Liver (tissue), 2 donors: ENCODE measurements at regions not wholly inside any gene's neighbourhood (a gene's known extent, or its start where the extent isn't known, plus 50 kb on each side); places are given as distances from the start of the nearest gene placed in this dataset.

Experiments
- YY1 ChIP-seq: IDR thresholded peaks from 2 replicates; pipeline ENCODE4 v1.6.1; 2016; ENCODE audit warnings: antibody characterized with exemption, mild to moderate bottlenecking
- TF ChIP-seq, protein P1 (sequence below): fragments of 150-350 bp; IDR thresholded peaks from 2 replicates; pipeline ENCODE4 v1.5.1; 2017; ENCODE audit warnings: improper control_type of control experiment, low read depth, low read length; ENCODE audit not compliant: missing input control
- donor health status: healthy.

DNA sequence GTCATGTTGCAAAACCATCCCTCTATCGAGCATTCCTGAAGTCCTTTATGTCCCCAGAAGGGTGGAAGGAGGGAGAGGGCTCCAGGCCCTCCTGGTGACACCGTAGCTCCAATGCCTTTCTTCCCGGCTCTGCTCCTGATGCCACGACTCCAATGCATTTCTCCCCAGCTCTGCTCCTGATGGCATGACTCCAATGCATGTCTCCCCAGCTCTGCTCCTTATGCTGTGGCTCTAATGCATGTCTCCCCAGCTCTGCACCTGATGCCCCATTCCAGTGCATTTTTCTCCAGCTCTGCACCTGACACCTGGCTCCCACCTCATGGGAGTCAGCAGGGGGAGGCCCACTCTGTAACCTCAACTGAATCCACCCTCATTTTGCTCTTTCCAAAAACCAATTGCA lies 153.0 kb upstream of the SALL3 start:
- TF ChIP-seq, protein P1, sequence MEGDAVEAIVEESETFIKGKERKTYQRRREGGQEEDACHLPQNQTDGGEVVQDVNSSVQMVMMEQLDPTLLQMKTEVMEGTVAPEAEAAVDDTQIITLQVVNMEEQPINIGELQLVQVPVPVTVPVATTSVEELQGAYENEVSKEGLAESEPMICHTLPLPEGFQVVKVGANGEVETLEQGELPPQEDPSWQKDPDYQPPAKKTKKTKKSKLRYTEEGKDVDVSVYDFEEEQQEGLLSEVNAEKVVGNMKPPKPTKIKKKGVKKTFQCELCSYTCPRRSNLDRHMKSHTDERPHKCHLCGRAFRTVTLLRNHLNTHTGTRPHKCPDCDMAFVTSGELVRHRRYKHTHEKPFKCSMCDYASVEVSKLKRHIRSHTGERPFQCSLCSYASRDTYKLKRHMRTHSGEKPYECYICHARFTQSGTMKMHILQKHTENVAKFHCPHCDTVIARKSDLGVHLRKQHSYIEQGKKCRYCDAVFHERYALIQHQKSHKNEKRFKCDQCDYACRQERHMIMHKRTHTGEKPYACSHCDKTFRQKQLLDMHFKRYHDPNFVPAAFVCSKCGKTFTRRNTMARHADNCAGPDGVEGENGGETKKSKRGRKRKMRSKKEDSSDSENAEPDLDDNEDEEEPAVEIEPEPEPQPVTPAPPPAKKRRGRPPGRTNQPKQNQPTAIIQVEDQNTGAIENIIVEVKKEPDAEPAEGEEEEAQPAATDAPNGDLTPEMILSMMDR = no peak
- no peak for TF ChIP-seq YY1
